ENCODE measurements at regions not wholly inside any gene's neighbourhood (a gene's known extent, or its start where the extent isn't known, plus 50 kb on each side); places are given as distances from the start of the nearest gene placed in this dataset.

DNA sequence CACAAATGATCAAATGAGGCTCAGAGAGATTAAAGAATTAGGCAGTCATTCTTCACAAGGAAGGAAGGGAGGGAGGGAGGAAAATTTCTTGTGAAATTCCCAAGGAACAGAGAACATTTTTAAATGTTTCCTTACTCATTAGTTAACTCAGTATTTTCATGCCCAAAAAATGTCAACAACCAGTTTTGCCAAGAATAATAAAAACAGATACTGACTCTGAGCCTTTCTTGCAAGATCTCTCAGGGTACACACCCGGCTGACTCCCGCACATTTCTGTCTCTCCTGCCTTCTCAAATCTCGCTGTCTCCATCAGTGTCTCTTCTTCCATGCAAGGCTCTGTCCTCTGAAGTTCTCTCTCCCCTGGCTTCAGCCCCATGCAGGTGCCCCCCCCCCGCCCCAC is 265.9 kb downstream of the TJP1 start:
- no peaks in the 10 kb centered on the region for H3K9me3 ChIP-seq (ENCODE audit: control insufficient read depth in 2 of 2, low read length in 2 of 2)
- H3K27ac ChIP-seq (ENCODE audit: low read length) = no peak overlapping the region
- H3K4me1 ChIP-seq (ENCODE audit: control insufficient read depth, insufficient read depth, low read length) = peaks cover 3% of the 10 kb centered on the region
- no peaks in the 10 kb centered on the region for H3K36me3 ChIP-seq (ENCODE audit: control insufficient read depth in 2 of 2, insufficient read depth in 2 of 2, low read length in 2 of 2)
- H3K9ac ChIP-seq (ENCODE audit: low read length in 2 of 2) = no peak overlapping the region
- no peaks in the 10 kb centered on the region for H3K27me3 ChIP-seq (ENCODE audit: control insufficient read depth in 1 of 2, insufficient read depth in 2 of 2, low read length in 2 of 2)
- H3K4me3 ChIP-seq (ENCODE audit: low read length in 2 of 2) = no peak overlapping the region

DNA sequence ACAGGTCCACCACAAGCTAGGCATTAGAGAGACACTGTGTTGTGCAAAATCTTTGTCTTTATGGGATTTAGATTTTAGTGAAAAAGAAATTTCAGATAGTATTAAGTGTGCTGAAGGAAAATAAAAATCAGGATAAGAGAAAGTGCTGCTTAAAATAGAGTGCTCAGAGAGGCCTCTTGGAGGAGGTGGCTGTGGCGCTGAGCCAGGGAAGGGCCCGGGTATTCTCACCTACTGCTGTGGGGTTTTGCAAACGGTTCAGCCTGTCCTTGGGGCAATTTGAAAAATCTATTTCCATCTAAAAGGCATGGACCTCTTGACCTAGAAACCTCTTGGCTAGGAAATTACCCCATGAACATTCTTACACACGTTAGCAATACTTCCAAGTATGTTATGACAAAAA is 267.7 kb downstream of the TJP1 start:
- Histone ChIP-seq H3K27ac (ENCODE audit: low read length) (no peak overlapping the region), H3K27me3 (ENCODE audit: control insufficient read depth in 1 of 2, insufficient read depth in 2 of 2, low read length in 2 of 2) (no peaks in the 10 kb centered on the region), H3K9me3 (ENCODE audit: control insufficient read depth in 2 of 2, low read length in 2 of 2) (no peaks in the 10 kb centered on the region), H3K4me3 (ENCODE audit: low read length in 2 of 2) (no peak overlapping the region), H3K36me3 (ENCODE audit: control insufficient read depth in 2 of 2, insufficient read depth in 2 of 2, low read length in 2 of 2) (no peaks in the 10 kb centered on the region), H3K4me1 (ENCODE audit: control insufficient read depth, insufficient read depth, low read length) (peaks cover 3% of the 10 kb centered on the region), H3K9ac (ENCODE audit: low read length in 2 of 2) (no peak overlapping the region)

- Histone ChIP-seq H3K9me3 (ENCODE audit: control insufficient read depth in 2 of 2, low read length in 2 of 2) (no peaks in the 10 kb centered on the region), H3K36me3 (ENCODE audit: control insufficient read depth in 2 of 2, insufficient read depth in 2 of 2, low read length in 2 of 2) (no peaks in the 10 kb centered on the region), H3K27me3 (ENCODE audit: control insufficient read depth in 1 of 2, insufficient read depth in 2 of 2, low read length in 2 of 2) (no peaks in the 10 kb centered on the region), H3K4me1 (ENCODE audit: control insufficient read depth, insufficient read depth, low read length) (peaks cover 3% of the 10 kb centered on the region), H3K4me3 (ENCODE audit: low read length in 2 of 2) (no peak overlapping the region), H3K9ac (ENCODE audit: low read length in 2 of 2) (no peak overlapping the region), H3K27ac (ENCODE audit: low read length) (no peak overlapping the region)
Measured at GRCh38 chr15:29550834-29551465, 271.3 kb downstream of the TJP1 start.

DNA sequence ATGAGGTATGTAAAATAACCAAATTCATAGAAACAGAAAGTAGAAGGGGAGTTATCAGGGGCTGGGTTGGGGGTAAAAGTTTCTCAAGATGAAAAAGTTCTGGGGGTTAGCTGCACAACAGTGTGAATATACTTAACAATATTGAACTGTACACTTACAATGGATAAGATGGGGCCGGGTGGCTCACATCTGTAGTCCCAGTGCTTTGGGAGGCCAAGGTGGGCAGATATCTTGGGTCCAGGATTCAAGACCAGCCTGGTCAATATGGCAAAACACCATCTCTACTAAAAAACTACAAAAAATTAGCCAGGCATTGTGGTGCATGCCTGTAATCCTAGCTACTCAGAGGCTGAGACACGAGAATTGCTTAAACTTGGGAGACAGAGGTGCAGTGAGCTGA is 274.3 kb downstream of the TJP1 start:
- H3K4me3 ChIP-seq (ENCODE audit: low read length in 2 of 2) = no peak overlapping the region
- H3K9ac ChIP-seq (ENCODE audit: low read length in 2 of 2) = no peak overlapping the region
- H3K4me1 ChIP-seq (ENCODE audit: control insufficient read depth, insufficient read depth, low read length) = no peaks in the 10 kb centered on the region
- H3K27me3 ChIP-seq (ENCODE audit: control insufficient read depth in 1 of 2, insufficient read depth in 2 of 2, low read length in 2 of 2) = no peaks in the 10 kb centered on the region
- no peaks in the 10 kb centered on the region for H3K36me3 ChIP-seq (ENCODE audit: control insufficient read depth in 2 of 2, insufficient read depth in 2 of 2, low read length in 2 of 2)
- no peak overlapping the region for H3K27ac ChIP-seq (ENCODE audit: low read length)
- no peaks in the 10 kb centered on the region for H3K9me3 ChIP-seq (ENCODE audit: control insufficient read depth in 2 of 2, low read length in 2 of 2)

- Histone ChIP-seq H3K9ac (ENCODE audit: low read length in 2 of 2) (no peak overlapping the region), H3K4me1 (ENCODE audit: control insufficient read depth, insufficient read depth, low read length) (no peaks in the 10 kb centered on the region)
Measured at GRCh38 chr15:29544513-29545128, 275.0 kb upstream of the NSMCE3 start.

GRCh38 chr15:29542994-29543393 is 273.4 kb upstream of the NSMCE3 start:
- no peaks in the 10 kb centered on the region for H3K27me3 ChIP-seq (ENCODE audit: control insufficient read depth in 1 of 2, insufficient read depth in 2 of 2, low read length in 2 of 2)
- H3K4me3 ChIP-seq (ENCODE audit: low read length in 2 of 2) = no peak overlapping the region

More at GRCh38 chr15:29544513-29545128, 275.0 kb upstream of the NSMCE3 start:
- H3K4me3 ChIP-seq (ENCODE audit: low read length in 2 of 2) = no peak overlapping the region
- H3K27me3 ChIP-seq (ENCODE audit: control insufficient read depth in 1 of 2, insufficient read depth in 2 of 2, low read length in 2 of 2) = no peaks in the 10 kb centered on the region
- no peaks in the 10 kb centered on the region for H3K9me3 ChIP-seq (ENCODE audit: control insufficient read depth in 2 of 2, low read length in 2 of 2)
- no peaks in the 10 kb centered on the region for H3K36me3 ChIP-seq (ENCODE audit: control insufficient read depth in 2 of 2, insufficient read depth in 2 of 2, low read length in 2 of 2)
- H3K27ac ChIP-seq (ENCODE audit: low read length) = no peak overlapping the region

DNA sequence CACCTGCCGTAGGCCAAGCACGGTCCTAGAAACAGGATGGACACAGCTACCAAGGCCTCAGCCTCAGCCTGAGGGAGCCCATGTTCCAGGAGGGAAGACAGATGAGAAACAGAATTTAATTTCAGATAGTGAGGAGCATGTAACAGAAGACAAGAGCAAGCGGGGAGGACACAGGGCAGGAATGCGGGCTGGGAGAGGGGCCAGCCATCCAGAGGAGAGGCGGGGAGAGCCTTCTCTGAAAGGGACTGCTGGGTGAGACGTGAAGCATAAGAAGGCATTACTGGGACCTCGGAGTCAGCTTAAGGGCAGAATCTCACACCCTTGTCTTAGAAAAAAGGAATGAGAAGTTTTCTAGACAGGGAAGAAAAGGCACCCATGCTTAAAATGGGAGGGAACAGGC is 271.7 kb upstream of the NSMCE3 start:
- Histone ChIP-seq H3K36me3 (ENCODE audit: control insufficient read depth in 2 of 2, insufficient read depth in 2 of 2, low read length in 2 of 2) (no peaks in the 10 kb centered on the region), H3K27ac (ENCODE audit: low read length) (no peak overlapping the region), H3K4me3 (ENCODE audit: low read length in 2 of 2) (no peak overlapping the region), H3K9ac (ENCODE audit: low read length in 2 of 2) (no peak overlapping the region), H3K27me3 (ENCODE audit: control insufficient read depth in 1 of 2, insufficient read depth in 2 of 2, low read length in 2 of 2) (no peaks in the 10 kb centered on the region), H3K4me1 (ENCODE audit: control insufficient read depth, insufficient read depth, low read length) (peaks cover 5% of the 10 kb centered on the region), H3K9me3 (ENCODE audit: control insufficient read depth in 2 of 2, low read length in 2 of 2) (no peaks in the 10 kb centered on the region)

More at GRCh38 chr15:29542994-29543393, 273.4 kb upstream of the NSMCE3 start:
- H3K4me1 ChIP-seq (ENCODE audit: control insufficient read depth, insufficient read depth, low read length) = peaks cover under 1% of the 10 kb centered on the region
- no peak overlapping the region for H3K27ac ChIP-seq (ENCODE audit: low read length)
- H3K36me3 ChIP-seq (ENCODE audit: control insufficient read depth in 2 of 2, insufficient read depth in 2 of 2, low read length in 2 of 2) = no peaks in the 10 kb centered on the region
- no peaks in the 10 kb centered on the region for H3K9me3 ChIP-seq (ENCODE audit: control insufficient read depth in 2 of 2, low read length in 2 of 2)
- no peak overlapping the region for H3K9ac ChIP-seq (ENCODE audit: low read length in 2 of 2)

DNA sequence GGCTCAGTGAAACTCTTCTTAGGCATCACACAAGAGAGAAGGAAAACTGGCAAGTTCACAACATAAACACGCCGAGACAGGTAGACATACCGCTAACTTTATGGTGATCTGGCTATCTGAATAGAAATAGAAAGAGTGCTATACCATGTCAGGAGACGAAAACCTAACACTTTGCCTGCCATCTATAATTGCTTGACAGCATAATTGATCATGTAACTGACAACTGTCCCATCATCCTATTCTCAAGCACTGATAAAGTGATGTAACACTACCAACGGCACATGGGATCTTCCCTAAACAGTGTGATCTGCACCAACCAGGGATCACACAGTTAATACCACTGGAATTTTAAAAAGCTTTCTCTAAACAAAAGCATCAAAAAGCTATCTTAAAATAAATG is 270.9 kb upstream of the NSMCE3 start:
- Histone ChIP-seq H3K27me3 (ENCODE audit: control insufficient read depth in 1 of 2, insufficient read depth in 2 of 2, low read length in 2 of 2) (no peaks in the 10 kb centered on the region), H3K27ac (ENCODE audit: low read length) (no peak overlapping the region), H3K4me1 (ENCODE audit: control insufficient read depth, insufficient read depth, low read length) (peaks cover 5% of the 10 kb centered on the region), H3K36me3 (ENCODE audit: control insufficient read depth in 2 of 2, insufficient read depth in 2 of 2, low read length in 2 of 2) (no peaks in the 10 kb centered on the region), H3K9me3 (ENCODE audit: control insufficient read depth in 2 of 2, low read length in 2 of 2) (no peaks in the 10 kb centered on the region), H3K4me3 (ENCODE audit: low read length in 2 of 2) (no peak overlapping the region), H3K9ac (ENCODE audit: low read length in 2 of 2) (no peak overlapping the region)

DNA sequence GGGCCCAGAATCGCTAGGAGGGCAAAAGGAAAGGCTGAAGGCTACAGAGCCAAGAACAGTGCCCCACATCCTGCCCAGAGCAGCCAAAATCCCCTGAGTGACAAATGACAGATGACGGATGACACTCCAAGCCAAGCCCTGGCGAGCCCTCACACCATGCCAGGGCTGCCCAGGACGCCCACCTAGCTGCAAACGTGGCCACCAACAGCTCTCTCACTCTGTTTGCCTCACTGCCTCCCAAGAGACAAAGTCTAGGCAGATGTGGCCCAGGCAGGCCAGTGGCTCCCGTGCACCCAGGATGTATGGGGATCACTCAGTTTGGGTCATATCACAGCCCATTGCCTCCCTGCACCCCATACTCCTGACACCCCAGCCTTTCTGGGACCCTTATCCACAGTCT is 270.1 kb upstream of the NSMCE3 start:
- Histone ChIP-seq H3K27ac (ENCODE audit: low read length) (no peak overlapping the region), H3K27me3 (ENCODE audit: control insufficient read depth in 1 of 2, insufficient read depth in 2 of 2, low read length in 2 of 2) (no peaks in the 10 kb centered on the region), H3K9me3 (ENCODE audit: control insufficient read depth in 2 of 2, low read length in 2 of 2) (no peaks in the 10 kb centered on the region), H3K9ac (ENCODE audit: low read length in 2 of 2) (no peak overlapping the region), H3K36me3 (ENCODE audit: control insufficient read depth in 2 of 2, insufficient read depth in 2 of 2, low read length in 2 of 2) (no peaks in the 10 kb centered on the region), H3K4me1 (ENCODE audit: control insufficient read depth, insufficient read depth, low read length) (peaks cover 5% of the 10 kb centered on the region), H3K4me3 (ENCODE audit: low read length in 2 of 2) (no peak overlapping the region)

- Histone ChIP-seq H3K4me1 (ENCODE audit: control insufficient read depth, insufficient read depth, low read length) (peaks cover 12% of the 10 kb centered on the region), H3K27me3 (ENCODE audit: control insufficient read depth in 1 of 2, insufficient read depth in 2 of 2, low read length in 2 of 2) (no peaks in the 10 kb centered on the region), H3K36me3 (ENCODE audit: control insufficient read depth in 2 of 2, insufficient read depth in 2 of 2, low read length in 2 of 2) (no peaks in the 10 kb centered on the region), H3K27ac (ENCODE audit: low read length) (no peak overlapping the region), H3K4me3 (ENCODE audit: low read length in 2 of 2) (no peak overlapping the region), H3K9ac (ENCODE audit: low read length in 2 of 2) (no peak overlapping the region), H3K9me3 (ENCODE audit: control insufficient read depth in 2 of 2, low read length in 2 of 2) (no peaks in the 10 kb centered on the region)
Measured at GRCh38 chr15:29538044-29538443, 268.4 kb upstream of the NSMCE3 start.

DNA sequence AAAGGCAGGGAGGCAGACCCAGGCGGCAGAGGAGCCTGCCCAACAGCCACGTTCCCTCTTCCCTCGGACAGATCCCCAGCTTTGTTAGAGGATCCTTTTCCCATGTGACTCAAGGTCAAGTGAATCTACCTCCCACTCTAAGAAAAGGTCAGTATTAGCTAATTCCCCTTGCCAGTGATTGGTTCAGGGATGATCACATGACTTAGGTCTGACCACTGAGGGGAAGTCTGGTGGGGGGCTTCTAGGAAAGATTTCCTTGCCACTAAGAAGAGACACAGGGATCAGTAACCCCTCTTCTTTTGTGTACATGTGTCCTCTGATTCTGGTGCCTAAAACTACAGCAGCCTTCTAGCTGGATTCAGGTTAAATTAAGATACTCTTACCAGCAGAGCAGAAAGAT is 266.3 kb upstream of the NSMCE3 start:
- Histone ChIP-seq H3K9me3 (ENCODE audit: control insufficient read depth in 2 of 2, low read length in 2 of 2) (no peaks in the 10 kb centered on the region), H3K27ac (ENCODE audit: low read length) (no peak overlapping the region), H3K4me1 (ENCODE audit: control insufficient read depth, insufficient read depth, low read length) (peaks cover 12% of the 10 kb centered on the region), H3K27me3 (ENCODE audit: control insufficient read depth in 1 of 2, insufficient read depth in 2 of 2, low read length in 2 of 2) (no peaks in the 10 kb centered on the region), H3K9ac (ENCODE audit: low read length in 2 of 2) (no peak overlapping the region), H3K36me3 (ENCODE audit: control insufficient read depth in 2 of 2, insufficient read depth in 2 of 2, low read length in 2 of 2) (no peaks in the 10 kb centered on the region), H3K4me3 (ENCODE audit: low read length in 2 of 2) (no peak overlapping the region)
